ENCODE measurements at regions not wholly inside any gene's neighbourhood (a gene's known extent, or its start where the extent isn't known, plus 50 kb on each side); places are given as distances from the start of the nearest gene placed in this dataset.
A peak's percentile ranks its signal among the peaks of the same experiment; 100 is the strongest.

GRCh38 chr16:72649254-72649944 lies 398.5 kb downstream of the ZFHX3 start:
- H3K36me3 ChIP-seq (ENCODE audit: insufficient read depth, low read length) = no peaks in the 10 kb centered on the region
- H3K4me1 ChIP-seq (ENCODE audit: insufficient read depth, low read length) = no peaks in the 10 kb centered on the region
- no peaks in the 10 kb centered on the region for H3K27me3 ChIP-seq (ENCODE audit: insufficient read depth, low read length)
- no peak overlapping the region for H3K27ac ChIP-seq (ENCODE audit: low read depth, low read length)
- no peaks in the 10 kb centered on the region for H3K9me3 ChIP-seq (ENCODE audit: low read depth, low read length)
- no peak overlapping the region for H3K4me3 ChIP-seq (ENCODE audit: insufficient read depth, low read length)
- H3K4me2 ChIP-seq (ENCODE audit: insufficient read depth, low read length) = no peak overlapping the region
- H3K79me2 ChIP-seq (ENCODE audit: insufficient read depth, low read length) = no peaks in the 10 kb centered on the region
- no peak for DNase-seq (ENCODE audit: insufficient read length, low spot score, missing footprints)
- no peaks in the 10 kb centered on the region for H4K20me1 ChIP-seq (ENCODE audit: insufficient read depth, low read length)
- no peak overlapping the region for H2AFZ ChIP-seq (ENCODE audit: low read length)
- no peak for TF ChIP-seq CTCF (IDR thresholded peaks at IDR 0.05; ENCODE audit: extremely low read depth, low read depth, low read length)

GRCh38 chr16:72646615-72647014 lies 401.3 kb downstream of the ZFHX3 start:
- no peak for TF ChIP-seq CTCF (IDR thresholded peaks at IDR 0.05; ENCODE audit: extremely low read depth, low read depth, low read length)
- no peak for DNase-seq (ENCODE audit: insufficient read length, low spot score, missing footprints)
- H3K27me3 ChIP-seq (ENCODE audit: insufficient read depth, low read length) = no peaks in the 10 kb centered on the region

GRCh38 chr16:72645538-72645937 lies 402.4 kb downstream of the ZFHX3 start:
- H3K9me3 ChIP-seq (ENCODE audit: low read depth, low read length) = no peaks in the 10 kb centered on the region
- no peaks in the 10 kb centered on the region for H3K4me1 ChIP-seq (ENCODE audit: insufficient read depth, low read length)
- H3K79me2 ChIP-seq (ENCODE audit: insufficient read depth, low read length) = no peaks in the 10 kb centered on the region
- H4K20me1 ChIP-seq (ENCODE audit: insufficient read depth, low read length) = no peaks in the 10 kb centered on the region
- no peak for DNase-seq (ENCODE audit: insufficient read length, low spot score, missing footprints)
- peak overlapping the region; percentile 71 for H2AFZ ChIP-seq (ENCODE audit: low read length)
- peak overlapping the region; percentile 26 for H3K4me2 ChIP-seq (ENCODE audit: insufficient read depth, low read length)
- TF ChIP-seq CTCF (IDR thresholded peaks at IDR 0.05; ENCODE audit: extremely low read depth, low read depth, low read length) = no peak
- no peaks in the 10 kb centered on the region for H3K36me3 ChIP-seq (ENCODE audit: insufficient read depth, low read length)
- no peak overlapping the region for H3K27ac ChIP-seq (ENCODE audit: low read depth, low read length)
- no peaks in the 10 kb centered on the region for H3K27me3 ChIP-seq (ENCODE audit: insufficient read depth, low read length)
- no peak overlapping the region for H3K4me3 ChIP-seq (ENCODE audit: insufficient read depth, low read length)

More at GRCh38 chr16:72646615-72647014, 401.3 kb downstream of the ZFHX3 start:
- no peaks in the 10 kb centered on the region for H3K36me3 ChIP-seq (ENCODE audit: insufficient read depth, low read length)
- no peaks in the 10 kb centered on the region for H3K4me1 ChIP-seq (ENCODE audit: insufficient read depth, low read length)
- H3K4me3 ChIP-seq (ENCODE audit: insufficient read depth, low read length) = no peak overlapping the region
- H3K79me2 ChIP-seq (ENCODE audit: insufficient read depth, low read length) = no peaks in the 10 kb centered on the region
- H3K9me3 ChIP-seq (ENCODE audit: low read depth, low read length) = no peaks in the 10 kb centered on the region
- no peak overlapping the region for H3K4me2 ChIP-seq (ENCODE audit: insufficient read depth, low read length)
- no peak overlapping the region for H3K27ac ChIP-seq (ENCODE audit: low read depth, low read length)
- H2AFZ ChIP-seq (ENCODE audit: low read length) = no peak overlapping the region
- no peaks in the 10 kb centered on the region for H4K20me1 ChIP-seq (ENCODE audit: insufficient read depth, low read length)

- DNase-seq (ENCODE audit: insufficient read length, low spot score, missing footprints) = no peak
- no peak for TF ChIP-seq CTCF (IDR thresholded peaks at IDR 0.05; ENCODE audit: extremely low read depth, low read depth, low read length)
- no peaks in the 10 kb centered on the region for H4K20me1 ChIP-seq (ENCODE audit: insufficient read depth, low read length)
Observed at GRCh38 chr16:72644911-72645310, 403.0 kb downstream of the ZFHX3 start.

More at GRCh38 chr16:72644911-72645310, 403.0 kb downstream of the ZFHX3 start:
- Histone ChIP-seq H3K79me2 (ENCODE audit: insufficient read depth, low read length) (no peaks in the 10 kb centered on the region), H3K4me2 (ENCODE audit: insufficient read depth, low read length) (no peak overlapping the region), H3K36me3 (ENCODE audit: insufficient read depth, low read length) (no peaks in the 10 kb centered on the region), H3K27me3 (ENCODE audit: insufficient read depth, low read length) (no peaks in the 10 kb centered on the region), H2AFZ (ENCODE audit: low read length) (no peak overlapping the region), H3K9me3 (ENCODE audit: low read depth, low read length) (no peaks in the 10 kb centered on the region), H3K27ac (ENCODE audit: low read depth, low read length) (no peak overlapping the region), H3K4me1 (ENCODE audit: insufficient read depth, low read length) (no peaks in the 10 kb centered on the region), H3K4me3 (ENCODE audit: insufficient read depth, low read length) (no peak overlapping the region)
